MCF 10A (cell line): ENCODE measurements at regions not wholly inside any gene's neighbourhood (a gene's known extent, or its start where the extent isn't known, plus 50 kb on each side); places are given as distances from the start of the nearest gene placed in this dataset.

Experiments used
- BruUV-seq: library from RNA; stranded (reverse); fragments of 400-500 nt; replicated peaks from 2 replicates; lab custom pipeline; 2021; lab: Mats Ljungman, UMichigan
- CTCF ChIA-PET: fragments of 300-600 bp; sonication (Branson Sonifier 250); formaldehyde crosslinking; extraction: SDS; loops from one replicate; lab custom pipeline; 2021; ENCODE audit warnings: antibody characterized with exemption, inconsistent platforms; lab: Yijun Ruan, JAX
- POLR2A ChIA-PET: fragments of 300-600, 350-650 bp; sonication (Branson Sonifier 250); formaldehyde crosslinking; extraction: SDS; loops from one replicate; lab custom pipeline; 2020; ENCODE audit warnings: antibody characterized with exemption, inconsistent platforms; lab: Yijun Ruan, JAX
- DNase-seq: peaks from one replicate; pipeline ENCODE4 v3.0.0-alpha.2; 2018; ENCODE audit not compliant: unreplicated experiment
- H3K27ac Mint-ChIP-seq: one replicate; pipeline ENCODE4 v1.8.0; 2022; ENCODE audit warnings: mild to moderate bottlenecking, low read depth, mixed read lengths; ENCODE audit not compliant: unreplicated experiment
- H3K27me3 Mint-ChIP-seq: one replicate; pipeline ENCODE4 v1.8.0; 2022; ENCODE audit warnings: mixed read lengths; ENCODE audit not compliant: insufficient read depth, unreplicated experiment
- H3K36me3 Mint-ChIP-seq: one replicate; pipeline ENCODE4 v1.8.0; 2022; ENCODE audit warnings: mild to moderate bottlenecking, moderate library complexity, mixed read lengths; ENCODE audit not compliant: insufficient read depth, unreplicated experiment
- H3K4me1 Mint-ChIP-seq: one replicate; pipeline ENCODE4 v1.8.0; 2022; ENCODE audit warnings: mixed read lengths; ENCODE audit not compliant: insufficient read depth, unreplicated experiment
- H3K4me3 Mint-ChIP-seq: one replicate; pipeline ENCODE4 v1.8.0; 2022; ENCODE audit warnings: mild to moderate bottlenecking, moderate library complexity, mixed read lengths; ENCODE audit not compliant: unreplicated experiment
- H3K9me3 Mint-ChIP-seq: one replicate; pipeline ENCODE4 v1.8.0; 2022; ENCODE audit warnings: mixed read lengths; ENCODE audit not compliant: unreplicated experiment
- intact Hi-C: fragments of 100-400 bp; cut with micrococcal nuclease; formaldehyde crosslinking; loops from 2 replicates; pipeline ENCODE4 v1.14.1; 2022
- TF ChIP-seq, protein P1 (sequence below): fragments of 200-600 bp; IDR thresholded peaks from one replicate; pipeline ENCODE4 v1.8.0; 2022; ENCODE audit warnings: antibody characterized with exemption, mild to moderate bottlenecking; ENCODE audit not compliant: unreplicated experiment

DNA sequence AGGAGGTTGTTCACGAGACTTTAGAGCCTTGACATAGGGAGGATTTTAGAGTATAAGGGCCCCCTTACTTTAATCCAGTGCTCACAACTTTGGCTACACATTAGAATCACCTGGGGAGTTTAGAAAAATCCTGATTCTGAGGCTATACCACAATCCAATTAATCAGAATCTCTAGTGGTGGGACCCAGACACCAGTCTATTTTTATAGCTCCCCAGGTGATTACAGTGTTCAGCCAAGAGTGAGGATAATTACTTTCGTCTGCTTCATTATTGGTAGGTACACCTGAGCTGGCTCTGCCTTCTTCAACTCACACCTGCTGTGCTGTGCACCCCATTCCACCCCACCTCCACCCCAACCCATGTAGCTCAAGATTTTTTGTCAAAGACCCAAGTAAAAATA, 141.3 kb upstream of the EPB41L4A start:
- DNase-seq = no peak
- BruUV-seq = no TSS peak
- Mint-ChIP-seq H3K27ac (no peak overlapping the region), H3K4me1 (no peaks in the 10 kb centered on the region), H3K4me3 (no peak overlapping the region), H3K36me3 (no peaks in the 10 kb centered on the region), H3K27me3 (no peaks in the 10 kb centered on the region), H3K9me3 (peaks cover 6% of the 10 kb centered on the region)
- TF ChIP-seq, protein P1, sequence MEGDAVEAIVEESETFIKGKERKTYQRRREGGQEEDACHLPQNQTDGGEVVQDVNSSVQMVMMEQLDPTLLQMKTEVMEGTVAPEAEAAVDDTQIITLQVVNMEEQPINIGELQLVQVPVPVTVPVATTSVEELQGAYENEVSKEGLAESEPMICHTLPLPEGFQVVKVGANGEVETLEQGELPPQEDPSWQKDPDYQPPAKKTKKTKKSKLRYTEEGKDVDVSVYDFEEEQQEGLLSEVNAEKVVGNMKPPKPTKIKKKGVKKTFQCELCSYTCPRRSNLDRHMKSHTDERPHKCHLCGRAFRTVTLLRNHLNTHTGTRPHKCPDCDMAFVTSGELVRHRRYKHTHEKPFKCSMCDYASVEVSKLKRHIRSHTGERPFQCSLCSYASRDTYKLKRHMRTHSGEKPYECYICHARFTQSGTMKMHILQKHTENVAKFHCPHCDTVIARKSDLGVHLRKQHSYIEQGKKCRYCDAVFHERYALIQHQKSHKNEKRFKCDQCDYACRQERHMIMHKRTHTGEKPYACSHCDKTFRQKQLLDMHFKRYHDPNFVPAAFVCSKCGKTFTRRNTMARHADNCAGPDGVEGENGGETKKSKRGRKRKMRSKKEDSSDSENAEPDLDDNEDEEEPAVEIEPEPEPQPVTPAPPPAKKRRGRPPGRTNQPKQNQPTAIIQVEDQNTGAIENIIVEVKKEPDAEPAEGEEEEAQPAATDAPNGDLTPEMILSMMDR = no peak
- intact Hi-C loops = no loop called here
- ChIA-PET CTCF (interaction anchor here (0.8 to 18.0 kb wide), 3 partner anchors 9 to 197 kb away, joined by 3 to 315 read pairs (median 28); no protein-coding TSS in a partner anchor), POLR2A (interaction anchor here (0.6 kb wide), 1 partner anchor 29 kb away, joined by 4 read pairs; no protein-coding TSS in a partner anchor)

DNA sequence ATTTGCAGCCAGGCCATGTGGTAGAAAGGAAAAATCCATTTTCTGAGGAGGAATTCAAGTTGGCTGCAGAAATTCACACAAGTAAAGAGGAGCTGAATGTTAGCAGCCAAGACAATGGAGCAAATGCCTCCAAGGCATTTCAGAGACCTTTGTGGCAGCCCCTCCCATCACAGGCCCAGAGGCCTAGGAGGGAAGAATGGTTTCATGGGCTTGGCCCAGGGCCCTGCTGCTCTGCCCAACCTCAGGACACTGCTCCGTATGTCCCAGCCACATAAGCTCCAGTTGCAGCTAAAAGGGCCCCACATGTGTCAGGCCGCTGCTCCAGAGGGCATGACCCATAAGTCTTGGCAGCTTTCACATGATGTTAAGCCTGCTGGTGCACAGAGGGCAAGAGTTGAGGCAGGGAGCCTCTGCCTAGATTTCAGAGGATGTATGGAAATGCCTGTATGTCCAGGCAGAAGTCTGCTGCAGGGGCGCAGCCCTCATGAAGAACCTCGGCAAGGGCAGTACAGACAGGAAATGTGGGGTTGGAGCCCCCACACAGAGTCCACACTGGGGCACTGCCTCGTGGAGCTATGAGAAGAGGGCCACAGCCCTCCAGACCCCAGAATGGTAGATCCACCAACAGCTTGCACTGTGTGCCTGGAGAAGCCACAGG, 144.2 kb upstream of the EPB41L4A start:
- POLR2A ChIA-PET = interaction anchor here (0.7 kb wide), 1 partner anchor 132 kb away, joined by 3 read pairs; no protein-coding TSS in a partner anchor
- no peaks in the 10 kb centered on the region for H3K4me1 Mint-ChIP-seq
- DNase-seq = no peak
- intact Hi-C loops = no loop called here
- H3K27me3 Mint-ChIP-seq = no peaks in the 10 kb centered on the region
- H3K9me3 Mint-ChIP-seq = peaks cover 6% of the 10 kb centered on the region
- H3K4me3 Mint-ChIP-seq = no peak overlapping the region
- H3K36me3 Mint-ChIP-seq = no peaks in the 10 kb centered on the region
- no TSS peak for BruUV-seq
- H3K27ac Mint-ChIP-seq = no peak overlapping the region
- CTCF ChIA-PET = interaction anchor here (0.5 to 5.0 kb wide), 4 partner anchors 12 to 212 kb away, joined by 3 to 28 read pairs (median 4); no protein-coding TSS in a partner anchor
- TF ChIP-seq, protein P1 = no peak

DNA sequence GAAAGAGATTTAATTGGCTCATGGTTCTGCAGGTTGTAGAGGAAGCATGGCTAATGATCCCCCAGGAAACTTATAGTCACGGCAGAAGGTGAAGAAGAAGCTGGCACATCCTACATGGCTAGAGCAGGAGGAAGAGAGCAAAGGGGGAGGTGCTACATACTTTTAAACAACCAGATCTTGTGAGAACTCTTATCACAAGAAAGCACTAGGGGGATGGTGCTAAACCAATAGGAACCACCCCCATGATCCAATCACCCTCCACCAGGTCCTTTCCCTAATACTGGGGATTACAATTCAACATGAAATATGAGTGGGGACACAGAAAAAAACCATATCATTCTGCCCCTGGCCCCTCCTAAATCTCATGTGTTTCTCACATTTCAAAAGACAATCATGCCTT, 147.2 kb upstream of the EPB41L4A start:
- intact Hi-C loops = no loop called here
- Mint-ChIP-seq H3K27ac (no peak overlapping the region), H3K4me1 (no peaks in the 10 kb centered on the region), H3K4me3 (no peak overlapping the region), H3K36me3 (no peaks in the 10 kb centered on the region), H3K27me3 (no peaks in the 10 kb centered on the region), H3K9me3 (peaks cover 6% of the 10 kb centered on the region)
- TF ChIP-seq, protein P1 = no peak
- POLR2A ChIA-PET = no interaction called here
- DNase-seq = no peak
- CTCF ChIA-PET = interaction anchor here (1.3 kb wide), 1 partner anchor 11 kb away, joined by 4 read pairs; no protein-coding TSS in a partner anchor
- no TSS peak for BruUV-seq

DNA sequence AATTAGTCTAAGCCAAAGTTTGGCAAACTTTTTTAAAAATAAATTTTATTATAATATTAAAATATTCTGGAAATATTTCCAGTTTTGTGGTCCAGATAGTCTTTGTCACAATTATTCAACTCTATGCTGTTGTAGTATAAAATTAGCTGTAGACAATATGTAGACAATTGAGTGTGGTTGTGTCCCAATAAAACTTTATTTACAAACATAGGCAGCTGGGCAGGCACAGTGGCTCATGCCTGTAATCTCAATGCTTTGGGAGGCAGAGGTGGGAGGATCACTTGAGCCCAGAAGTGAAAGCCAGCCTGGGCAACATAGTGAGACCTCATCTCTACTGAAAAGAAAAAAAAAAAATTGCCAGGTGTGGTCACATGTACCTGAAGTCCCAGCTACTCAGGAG, 150.5 kb upstream of the EPB41L4A start:
- no peaks in the 10 kb centered on the region for H3K4me1 Mint-ChIP-seq
- peaks cover 9% of the 10 kb centered on the region for H3K27me3 Mint-ChIP-seq
- no peak overlapping the region for H3K27ac Mint-ChIP-seq
- POLR2A ChIA-PET = no interaction called here
- H3K9me3 Mint-ChIP-seq = no peaks in the 10 kb centered on the region
- no peak overlapping the region for H3K4me3 Mint-ChIP-seq
- no peak for DNase-seq
- intact Hi-C loops = no loop called here
- H3K36me3 Mint-ChIP-seq = no peaks in the 10 kb centered on the region
- TF ChIP-seq, protein P1 = no peak
- no TSS peak for BruUV-seq
- CTCF ChIA-PET = interaction anchor here (0.9 to 1.2 kb wide), 3 partner anchors 9 to 188 kb away, joined by 3 to 5 read pairs (median 4); no protein-coding TSS in a partner anchor
